H1 (cell line): ENCODE measurements at regions not wholly inside any gene's neighbourhood (a gene's known extent, or its start where the extent isn't known, plus 50 kb on each side); places are given as distances from the start of the nearest gene placed in this dataset.

Source experiments
- CTCF ChIA-PET: fragments of 300-600 bp; sonication (Branson Sonifier 250); formaldehyde crosslinking; loops from one replicate; lab custom pipeline; 2021; ENCODE audit not compliant: partially characterized antibody; lab: Charles Lee
- POLR2A ChIA-PET: fragments of 300-600 bp; sonication (Branson Sonifier 250); formaldehyde crosslinking; loops from one replicate; lab custom pipeline; 2021; ENCODE audit warnings: inconsistent platforms; ENCODE audit not compliant: partially characterized antibody; lab: Charles Lee
- DNase-seq, 2 experiments: peaks; one replicate each; pipeline versions ENCODE4 v3.0.0 to v3.0.0-alpha.2; 2010 to 2022; ENCODE audit warnings: low spot score in 2 of 2, low read depth in 1 of 2, mixed read lengths in 1 of 2
- FAIRE-seq: peaks from 2 replicates; lab custom pipeline; 2011; peaks lifted over from hg19 to GRCh38; lab: Jason Lieb, UNC
- H2AFZ ChIP-seq: 2 replicates; pipeline ENCODE4 v1.8.1; 2012; ENCODE audit warnings: low read length, inconsistent platforms
- H2AK5ac ChIP-seq: 2 replicates; pipeline ENCODE4 v1.6.1; 2013; ENCODE audit warnings: low read depth, low read length
- H2BK120ac ChIP-seq: replicated peaks from 2 replicates; pipeline ENCODE3; 2013; ENCODE audit warnings: low read depth, low read length, inconsistent platforms
- H2BK12ac ChIP-seq: 2 replicates; pipeline ENCODE4 v1.6.1; 2013; ENCODE audit warnings: low read depth, low read length
- H2BK15ac ChIP-seq: 2 replicates; pipeline ENCODE4 v1.6.1; 2013; ENCODE audit warnings: low read length
- H2BK20ac ChIP-seq: 2 replicates; pipeline ENCODE4 v1.6.1; 2013; ENCODE audit warnings: low read length
- H2BK5ac ChIP-seq: 2 replicates; pipeline ENCODE4 v1.6.1; 2013; ENCODE audit warnings: low read depth, low read length
- H3K14ac ChIP-seq: 2 replicates; pipeline ENCODE4 v1.6.1; 2013; ENCODE audit warnings: inconsistent platforms; ENCODE audit not compliant: insufficient read length
- H3K18ac ChIP-seq: 2 replicates; pipeline ENCODE4 v1.6.1; 2013; ENCODE audit warnings: low read length; ENCODE audit errors: extremely low read depth
- H3K23ac ChIP-seq: 2 replicates; pipeline ENCODE4 v1.6.1; 2013; ENCODE audit warnings: inconsistent platforms; ENCODE audit not compliant: insufficient read length
- H3K23me2 ChIP-seq: 2 replicates; pipeline ENCODE4 v1.6.1; 2013; ENCODE audit warnings: low read depth, low read length
- H3K27ac ChIP-seq: 2 replicates; pipeline ENCODE4 v1.6.1; 2011; ENCODE audit warnings: low read depth, low read length, inconsistent platforms
- H3K27me3 ChIP-seq, 4 experiments: replicated peaks in 1 of 4; 1 replicate in 1 of 4; 2 replicates in 3 of 4; pipeline versions ENCODE4 v1.6.1 to v1.8.1; 2011 to 2013; ENCODE audit warnings: low read length in 3 of 4, mild to moderate bottlenecking in 3 of 4, inconsistent platforms in 2 of 4, mixed read lengths in 2 of 4, moderate library complexity in 1 of 4; ENCODE audit not compliant: control insufficient read depth in 3 of 4, insufficient read depth in 3 of 4; ENCODE audit errors: extremely low read depth in 1 of 4
- H3K36me3 ChIP-seq, 4 experiments: 2 replicates each; pipeline versions ENCODE4 v1.6.1 to v1.8.1; 2011 to 2013; ENCODE audit warnings: mild to moderate bottlenecking in 4 of 4, low read length in 3 of 4, moderate library complexity in 2 of 4, control low read depth in 1 of 4, inconsistent platforms in 1 of 4; ENCODE audit not compliant: insufficient read depth in 4 of 4, control insufficient read depth in 2 of 4
- H3K4ac ChIP-seq: replicated peaks from 2 replicates; pipeline ENCODE3; 2013; ENCODE audit warnings: low read length, low read depth, mixed read lengths, inconsistent platforms; ENCODE audit not compliant: insufficient read length
- H3K4me1 ChIP-seq, 4 experiments: replicated peaks in 1 of 4; 1 replicate in 1 of 4; 2 replicates in 3 of 4; pipeline versions ENCODE4 v1.6.1 to v1.8.1; 2011 to 2013; ENCODE audit warnings: low read length in 3 of 4, inconsistent platforms in 2 of 4, mixed read lengths in 1 of 4; ENCODE audit not compliant: insufficient read depth in 4 of 4, control insufficient read depth in 3 of 4
- H3K4me2 ChIP-seq, 2 experiments: 2 replicates each; pipeline versions ENCODE4 v1.6.1 to v1.8.1; 2011 to 2013; ENCODE audit warnings: low read depth in 2 of 2, low read length in 2 of 2, control low read depth in 1 of 2, inconsistent platforms in 1 of 2, mild to moderate bottlenecking in 1 of 2; ENCODE audit not compliant: insufficient read depth in 1 of 2
- H3K4me3 ChIP-seq, 4 experiments: fragments of 200-600, 300-600 bp in 1 of 4; sonication (generic), shearing (Covaris generic), sonication (Bioruptor Twin) in 1 of 4; 2 replicates each; pipeline versions ENCODE4 v1.5.1 to v1.8.1; 2011 to 2016; ENCODE audit warnings: low read length in 4 of 4, low read depth in 3 of 4, control low read depth in 2 of 4, inconsistent platforms in 2 of 4, mild to moderate bottlenecking in 2 of 4, mixed read lengths in 1 of 4, moderate library complexity in 1 of 4; ENCODE audit not compliant: insufficient read depth in 2 of 4; ENCODE audit errors: extremely low read depth in 1 of 4
- H3K56ac ChIP-seq: replicated peaks from 2 replicates; pipeline ENCODE3; 2013; ENCODE audit warnings: low read depth, mild to moderate bottlenecking, mixed read lengths, low read length, inconsistent platforms; ENCODE audit not compliant: insufficient read length
- H3K79me1 ChIP-seq: 2 replicates; pipeline ENCODE4 v1.6.1; 2013; ENCODE audit warnings: low read depth, low read length, control low read depth
- H3K79me2 ChIP-seq, 2 experiments: 2 replicates each; pipeline versions ENCODE4 v1.6.1 to v1.8.1; 2012 to 2013; ENCODE audit warnings: low read length in 2 of 2, mild to moderate bottlenecking in 2 of 2, inconsistent platforms in 1 of 2; ENCODE audit not compliant: insufficient read depth in 2 of 2, control insufficient read depth in 1 of 2
- H3K9ac ChIP-seq, 4 experiments: replicated peaks in 1 of 4; 1 replicate in 1 of 4; 2 replicates in 3 of 4; pipeline versions ENCODE4 v1.6.1 to v1.8.1; 2011 to 2013; ENCODE audit warnings: low read depth in 3 of 4, low read length in 3 of 4, control low read depth in 2 of 4, mild to moderate bottlenecking in 2 of 4, moderate library complexity in 2 of 4, inconsistent platforms in 1 of 4; ENCODE audit errors: extremely low read depth in 1 of 4
- H3K9me3 ChIP-seq, 2 experiments: 2 replicates each; pipeline versions ENCODE4 v1.6.1 to v1.8.1; 2012 to 2013; ENCODE audit warnings: mild to moderate bottlenecking in 2 of 2, moderate library complexity in 2 of 2, control low read depth in 1 of 2, inconsistent platforms in 1 of 2, low read depth in 1 of 2, low read length in 1 of 2, mixed read lengths in 1 of 2; ENCODE audit not compliant: insufficient read depth in 2 of 2
- H4K20me1 ChIP-seq, 2 experiments: replicated peaks in 1 of 2; 2 replicates each; pipeline versions ENCODE3 to v1.8.1; 2011 to 2013; ENCODE audit warnings: inconsistent platforms in 2 of 2, low read length in 2 of 2, mild to moderate bottlenecking in 1 of 2; ENCODE audit not compliant: insufficient read depth in 2 of 2, control insufficient read depth in 1 of 2
- H4K5ac ChIP-seq: 2 replicates; pipeline ENCODE4 v1.6.1; 2013; ENCODE audit warnings: low read length, low read depth, mixed read lengths, inconsistent platforms; ENCODE audit not compliant: insufficient read length
- H4K8ac ChIP-seq: 2 replicates; pipeline ENCODE4 v1.8.0; 2013; ENCODE audit warnings: mild to moderate bottlenecking, moderate library complexity, low read length, inconsistent platforms; ENCODE audit not compliant: insufficient read depth; ENCODE audit errors: extremely low read depth
- H4K91ac ChIP-seq: replicated peaks from 2 replicates; pipeline ENCODE3; 2013; ENCODE audit warnings: low read length, mixed read lengths, inconsistent platforms; ENCODE audit not compliant: insufficient read length
- ASH2L ChIP-seq: fragments of 200-600, 300-600 bp; sonication (generic); IDR thresholded peaks from one replicate; pipeline ENCODE4 v1.7.1; 2017; ENCODE audit warnings: low read length
- BCL11A ChIP-seq, 2 experiments: IDR thresholded peaks; one replicate each; pipeline ENCODE4 v1.6.1; 2011; ENCODE audit warnings: low read depth in 2 of 2, low read length in 2 of 2, mild to moderate bottlenecking in 2 of 2
- CBX5 ChIP-seq: fragments of 300-800, 300-1000 bp; sonication (generic); IDR thresholded peaks from 2 replicates; pipeline ENCODE4 v1.7.1; 2016; ENCODE audit warnings: antibody characterized with exemption, low read length, low read depth
- CEBPB ChIP-seq: IDR thresholded peaks from 2 replicates; pipeline ENCODE4 v1.6.1; 2012; ENCODE audit warnings: low read depth, low read length
- CHD1 ChIP-seq: IDR thresholded peaks from 2 replicates; pipeline ENCODE4 v1.6.1; 2012; ENCODE audit warnings: low read depth, low read length, improper control_type of control experiment
- CREB1 ChIP-seq: IDR thresholded peaks from 2 replicates; pipeline ENCODE4 v1.6.1; 2012; ENCODE audit warnings: inconsistent platforms
- CTBP2 ChIP-seq: IDR thresholded peaks from 2 replicates; pipeline ENCODE4 v1.7.0; 2011; ENCODE audit warnings: borderline replicate concordance, mild to moderate bottlenecking, moderate library complexity, mixed read lengths, low read length; ENCODE audit not compliant: insufficient read depth, insufficient read length
- PHF8 ChIP-seq: fragments of 200-600 bp; sonication (generic); conservative IDR thresholded peaks from 2 replicates; pipeline ENCODE4 v1.7.1; 2012; ENCODE audit warnings: low read depth, mild to moderate bottlenecking, inconsistent platforms, low read length, moderate library complexity
- POLR2AphosphoS5 ChIP-seq: IDR thresholded peaks from 2 replicates; pipeline ENCODE4 v1.6.1; 2011; ENCODE audit warnings: low read depth, low read length
- RNF2 ChIP-seq: fragments of 200-900, 300-1000 bp; sonication (generic); IDR thresholded peaks from 2 replicates; pipeline ENCODE4 v1.7.1; 2016; ENCODE audit warnings: borderline replicate concordance, low read depth, mild to moderate bottlenecking, antibody characterized with exemption, low read length; ENCODE audit not compliant: poor library complexity, severe bottlenecking; ENCODE audit errors: missing control alignments
- WGBS, 2 experiments: shearing (Covaris generic) in 1 of 2; methylation state at CpG; one replicate each; pipeline versions ENCODE4 v1.1.6 to v1.1.7; 2013 to 2015; ENCODE audit warnings: low lambda C conversion rate in 2 of 2, mixed read lengths in 2 of 2, inconsistent platforms in 1 of 2, low coverage in 1 of 2, missing lambda C conversion rate in 1 of 2; ENCODE audit not compliant: insufficient replicate concordance in 2 of 2, insufficient coverage in 1 of 2, insufficient read length in 1 of 2; ENCODE audit errors: extremely low coverage in 1 of 2, missing lambda C conversion rate in 1 of 2; 5-methylcytosine and 5-hydroxymethylcytosine counted together
- TF ChIP-seq, protein P1 (sequence below): IDR thresholded peaks from 2 replicates; pipeline ENCODE4 v1.6.1; 2011; ENCODE audit warnings: low read length, improper control_type of control experiment
- TF ChIP-seq, protein P2 (sequence below): IDR thresholded peaks from 2 replicates; pipeline ENCODE4 v1.6.1; 2012; ENCODE audit warnings: inconsistent platforms

DNA sequence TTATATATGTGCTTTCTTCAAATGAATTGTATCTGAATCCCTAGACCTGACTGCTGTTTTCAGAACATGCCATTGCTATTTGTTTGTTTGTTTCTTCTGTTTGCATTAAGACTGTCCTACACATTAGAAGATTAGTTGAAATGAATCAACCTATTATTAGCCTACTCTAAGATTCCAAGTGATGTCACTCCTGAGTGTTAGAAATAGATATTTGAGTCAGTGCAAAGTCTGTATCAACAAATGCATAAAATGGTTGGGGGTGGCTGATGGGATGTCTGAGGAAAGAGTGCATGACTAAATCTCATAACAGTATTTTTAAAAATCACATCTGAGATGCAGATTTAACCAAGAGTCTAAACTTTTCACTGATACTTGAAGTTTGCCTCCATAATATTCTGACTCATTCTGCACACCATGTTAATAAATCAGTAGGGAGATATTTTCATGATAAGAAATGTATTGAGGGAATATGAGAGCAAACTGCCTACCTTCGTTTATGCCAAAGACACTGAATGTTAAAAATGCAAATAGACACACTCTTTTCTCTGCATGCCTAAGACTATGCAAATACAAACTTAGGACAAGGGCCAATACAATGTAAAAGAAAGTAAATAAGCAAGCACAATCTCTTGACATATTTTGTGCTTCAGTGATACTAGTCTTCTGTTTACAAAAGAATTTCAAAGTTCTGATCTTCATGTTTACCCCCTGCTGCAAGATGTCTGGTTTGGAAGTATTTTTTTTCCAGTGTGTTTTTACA lies 253.3 kb downstream of the LIG4 start:
- Histone ChIP-seq H4K8ac (no peak overlapping the region), H2BK12ac (no peak overlapping the region), H2BK120ac (no peak overlapping the region), H3K23me2 (no peaks in the 10 kb centered on the region), H3K9me3 (no peaks in the 10 kb centered on the region), H3K4ac (no peak overlapping the region), H3K18ac (no peak overlapping the region), H3K79me2 (no peaks in the 10 kb centered on the region), H4K5ac (no peak overlapping the region), H3K79me1 (no peaks in the 10 kb centered on the region), H3K27me3 (no peaks in the 10 kb centered on the region), H4K20me1 (no peaks in the 10 kb centered on the region), H3K4me2 (no peak overlapping the region), H3K4me3 (no peak overlapping the region), H3K9ac (no peak overlapping the region), H2AFZ (no peak overlapping the region), H2BK15ac (no peak overlapping the region), H4K91ac (no peak overlapping the region), H3K36me3 (no peaks in the 10 kb centered on the region), H2BK5ac (no peak overlapping the region), H3K56ac (no peak overlapping the region), H2AK5ac (no peak overlapping the region), H3K27ac (no peak overlapping the region), H3K14ac (no peak overlapping the region), H3K23ac (no peak overlapping the region), H3K4me1 (no peaks in the 10 kb centered on the region; a peak in 1 of 7 replicates), H2BK20ac (no peak overlapping the region)
- ChIA-PET POLR2A (no interaction called here), CTCF (no interaction called here)
- WGBS, 2 experiments: 67% methylated on average over 1 of the region's 1 CpG; no CpG with 5 or more reads in 1 of the 2 experiments
- FAIRE-seq (no peak), DNase-seq (no peak)
- TF ChIP-seq CBX5: no peak
- TF ChIP-seq ASH2L: no peak
- TF ChIP-seq RNF2: no peak
- no peak for TF ChIP-seq CEBPB
- TF ChIP-seq PHF8: no peak
- no peak for TF ChIP-seq CHD1
- TF ChIP-seq CREB1: no peak
- TF ChIP-seq CTBP2: no peak
- TF ChIP-seq, protein P1, sequence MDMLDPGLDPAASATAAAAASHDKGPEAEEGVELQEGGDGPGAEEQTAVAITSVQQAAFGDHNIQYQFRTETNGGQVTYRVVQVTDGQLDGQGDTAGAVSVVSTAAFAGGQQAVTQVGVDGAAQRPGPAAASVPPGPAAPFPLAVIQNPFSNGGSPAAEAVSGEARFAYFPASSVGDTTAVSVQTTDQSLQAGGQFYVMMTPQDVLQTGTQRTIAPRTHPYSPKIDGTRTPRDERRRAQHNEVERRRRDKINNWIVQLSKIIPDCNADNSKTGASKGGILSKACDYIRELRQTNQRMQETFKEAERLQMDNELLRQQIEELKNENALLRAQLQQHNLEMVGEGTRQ: no peak
- no peak for TF ChIP-seq BCL11A (IDR thresholded peaks at IDR 0.05; ENCODE audit: low read depth in 2 of 2, low read length in 2 of 2)
- TF ChIP-seq, protein P2, sequence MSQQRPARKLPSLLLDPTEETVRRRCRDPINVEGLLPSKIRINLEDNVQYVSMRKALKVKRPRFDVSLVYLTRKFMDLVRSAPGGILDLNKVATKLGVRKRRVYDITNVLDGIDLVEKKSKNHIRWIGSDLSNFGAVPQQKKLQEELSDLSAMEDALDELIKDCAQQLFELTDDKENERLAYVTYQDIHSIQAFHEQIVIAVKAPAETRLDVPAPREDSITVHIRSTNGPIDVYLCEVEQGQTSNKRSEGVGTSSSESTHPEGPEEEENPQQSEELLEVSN: no peak
- no peak for TF ChIP-seq POLR2AphosphoS5
